SU-DHL-6 (cell line): ENCODE measurements at regions not wholly inside any gene's neighbourhood (a gene's known extent, or its start where the extent isn't known, plus 50 kb on each side); places are given as distances from the start of the nearest gene placed in this dataset.

Experiments used
- H2AFZ ChIP-seq: fragments of 200-600 bp; sonication (generic); 2 replicates; pipeline ENCODE4 v1.6.1; 2014; ENCODE audit warnings: low read depth, mild to moderate bottlenecking, moderate library complexity, mixed read lengths, antibody characterized with exemption, low read length; ENCODE audit not compliant: severe bottlenecking
- H3F3A ChIP-seq: fragments of 200-600 bp; shearing (Covaris generic); 2 replicates; pipeline ENCODE4 v1.6.0; 2016; ENCODE audit warnings: antibody characterized with exemption, mild to moderate bottlenecking; ENCODE audit not compliant: insufficient read depth
- H3K27ac ChIP-seq: fragments of 200-600 bp; sonication (generic); 2 replicates; pipeline ENCODE4 v1.5.1; 2016; ENCODE audit warnings: low read depth, mild to moderate bottlenecking, low read length, moderate library complexity, mixed read lengths
- H3K27me3 ChIP-seq: fragments of 200-600 bp; sonication (generic), shearing (Covaris generic); 2 replicates; pipeline ENCODE4 v1.6.0; 2014; ENCODE audit warnings: mild to moderate bottlenecking, low read length
- H3K36me3 ChIP-seq: fragments of 200-600 bp; sonication (generic); 2 replicates; pipeline ENCODE4 v1.6.1; 2014; ENCODE audit warnings: mild to moderate bottlenecking, low read length, mixed read lengths
- H3K4me2 ChIP-seq: fragments of 300-600, 200-600 bp; shearing (Covaris generic), sonication (generic); 2 replicates; pipeline ENCODE4 v1.6.0; 2014; ENCODE audit warnings: low read length, low read depth, mild to moderate bottlenecking; ENCODE audit not compliant: poor library complexity, severe bottlenecking
- H3K4me3 ChIP-seq: fragments of 200-600 bp; sonication (generic); 2 replicates; pipeline ENCODE4 v1.5.1; 2014; ENCODE audit warnings: antibody characterized with exemption, low read length, mild to moderate bottlenecking, mixed read lengths; ENCODE audit not compliant: insufficient read depth, poor library complexity, severe bottlenecking
- H3K79me2 ChIP-seq: fragments of 200-600 bp; sonication (generic); 2 replicates; pipeline ENCODE4 v1.6.1; 2014; ENCODE audit warnings: mild to moderate bottlenecking, low read length, moderate library complexity; ENCODE audit not compliant: insufficient read depth
- H3K9ac ChIP-seq: fragments of 200-600 bp; sonication (generic); 2 replicates; pipeline ENCODE4 v1.7.0; 2014; ENCODE audit warnings: mild to moderate bottlenecking, low read length
- H3K9me2 ChIP-seq: fragments of 200-600 bp; sonication (generic); replicated peaks from 2 replicates; pipeline ENCODE4 v1.6.1; 2014; ENCODE audit warnings: low read length; ENCODE audit not compliant: insufficient read depth
- H3K9me3 ChIP-seq: fragments of 200-600 bp; sonication (generic); 2 replicates; pipeline ENCODE4 v1.6.1; 2014; ENCODE audit warnings: low read length, mixed read lengths; ENCODE audit not compliant: insufficient read depth
- H4K20me1 ChIP-seq: fragments of 200-600 bp; sonication (generic); 2 replicates; pipeline ENCODE4 v1.6.1; 2014; ENCODE audit warnings: low read depth, mild to moderate bottlenecking, antibody characterized with exemption, low read length, moderate library complexity, mixed read lengths
- CTCF ChIP-seq: fragments of 200-600 bp; sonication (generic); IDR thresholded peaks from one replicate; pipeline ENCODE4 v1.5.1; 2017; ENCODE audit warnings: antibody characterized with exemption, mild to moderate bottlenecking, low read length, moderate library complexity; ENCODE audit not compliant: insufficient read depth, poor library complexity, severe bottlenecking
- EZH2phosphoT487 ChIP-seq: fragments of 200-600 bp; sonication (generic), shearing (Covaris generic); conservative IDR thresholded peaks from 2 replicates; pipeline ENCODE4 v1.6.1; 2018; ENCODE audit warnings: mild to moderate bottlenecking, antibody characterized with exemption, low read length, moderate library complexity, mixed read lengths

GRCh38 chr3:68103811-68104210 is 449.4 kb upstream of the SUCLG2 start:
- H3K9me3 ChIP-seq = no peaks in the 10 kb centered on the region
- H3K79me2 ChIP-seq = no peaks in the 10 kb centered on the region
- no peaks in the 10 kb centered on the region for H3F3A ChIP-seq
- no peak overlapping the region for H2AFZ ChIP-seq
- no peaks in the 10 kb centered on the region for H4K20me1 ChIP-seq
- no peaks in the 10 kb centered on the region for H3K27me3 ChIP-seq
- no peak overlapping the region for H3K4me3 ChIP-seq
- H3K9me2 ChIP-seq = no peaks in the 10 kb centered on the region
- H3K4me2 ChIP-seq = no peak overlapping the region
- TF ChIP-seq CTCF = no peak
- TF ChIP-seq EZH2phosphoT487 = no peak
- no peak overlapping the region for H3K27ac ChIP-seq
- no peaks in the 10 kb centered on the region for H3K36me3 ChIP-seq
- no peak overlapping the region for H3K9ac ChIP-seq

GRCh38 chr3:68090571-68090970 is 436.2 kb upstream of the SUCLG2 start:
- Histone ChIP-seq H3K9me2 (no peaks in the 10 kb centered on the region), H3F3A (no peaks in the 10 kb centered on the region), H2AFZ (no peak overlapping the region), H3K4me2 (no peak overlapping the region), H3K27me3 (no peaks in the 10 kb centered on the region), H3K27ac (no peak overlapping the region), H4K20me1 (no peaks in the 10 kb centered on the region), H3K36me3 (no peaks in the 10 kb centered on the region), H3K9ac (no peak overlapping the region), H3K9me3 (no peaks in the 10 kb centered on the region), H3K4me3 (no peak overlapping the region), H3K79me2 (no peaks in the 10 kb centered on the region)
- TF ChIP-seq CTCF (no peak), EZH2phosphoT487 (no peak)

- Histone ChIP-seq H3K4me2 (no peak overlapping the region), H4K20me1 (no peaks in the 10 kb centered on the region), H3K9me3 (no peaks in the 10 kb centered on the region), H3K9me2 (no peaks in the 10 kb centered on the region), H3K36me3 (no peaks in the 10 kb centered on the region), H3F3A (no peaks in the 10 kb centered on the region), H3K79me2 (no peaks in the 10 kb centered on the region), H3K4me3 (no peak overlapping the region), H3K27ac (no peak overlapping the region), H2AFZ (no peak overlapping the region), H3K9ac (no peak overlapping the region), H3K27me3 (no peaks in the 10 kb centered on the region)
- TF ChIP-seq CTCF (no peak), EZH2phosphoT487 (no peak)
Observed at GRCh38 chr3:68089572-68090011, 435.2 kb upstream of the SUCLG2 start.

GRCh38 chr3:68088636-68089035 is 434.2 kb upstream of the SUCLG2 start:
- Histone ChIP-seq H3K27ac (no peak overlapping the region), H3K9me2 (no peaks in the 10 kb centered on the region), H4K20me1 (no peaks in the 10 kb centered on the region), H3K79me2 (no peaks in the 10 kb centered on the region), H3F3A (no peaks in the 10 kb centered on the region), H3K9me3 (no peaks in the 10 kb centered on the region), H2AFZ (no peak overlapping the region), H3K4me3 (no peak overlapping the region), H3K36me3 (no peaks in the 10 kb centered on the region), H3K9ac (no peak overlapping the region), H3K4me2 (no peak overlapping the region), H3K27me3 (no peaks in the 10 kb centered on the region)
- no peak for TF ChIP-seq CTCF
- no peak for TF ChIP-seq EZH2phosphoT487
